ENCODE measurements at regions not wholly inside any gene's neighbourhood (a gene's known extent, or its start where the extent isn't known, plus 50 kb on each side); places are given as distances from the start of the nearest gene placed in this dataset.

DNA sequence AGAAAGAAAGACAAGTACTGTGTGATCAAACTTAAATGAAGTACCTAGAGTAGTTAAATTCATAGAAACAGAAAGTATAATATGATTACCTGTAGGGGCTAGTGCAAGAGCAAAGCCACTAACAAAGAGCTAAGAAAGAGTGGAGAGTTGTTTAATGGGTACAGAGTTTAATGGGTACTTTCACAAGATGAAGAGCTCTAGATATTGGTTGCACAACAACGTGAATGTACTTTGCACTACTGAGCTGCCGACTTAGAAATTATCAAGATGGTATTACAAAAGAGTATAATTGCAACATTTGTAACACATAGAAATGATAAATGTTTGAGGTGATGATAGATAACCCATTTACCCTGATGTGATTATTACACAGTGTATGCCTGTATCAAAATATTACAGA is 140.3 kb upstream of the GPC6 start:
- no peak overlapping the region for H2AFZ ChIP-seq (ENCODE audit: low read length)
- no peaks in the 10 kb centered on the region for H4K20me1 ChIP-seq (ENCODE audit: insufficient read depth, low read length)
- no peaks in the 10 kb centered on the region for H3K36me3 ChIP-seq (ENCODE audit: insufficient read depth, low read length)
- no peaks in the 10 kb centered on the region for H3K79me2 ChIP-seq (ENCODE audit: insufficient read depth, low read length)
- no peaks in the 10 kb centered on the region for H3K27me3 ChIP-seq (ENCODE audit: insufficient read depth, low read length)
- no peak for DNase-seq (ENCODE audit: insufficient read length, low spot score, missing footprints)
- H3K27ac ChIP-seq (ENCODE audit: low read depth, low read length) = no peak overlapping the region
- no peak overlapping the region for H3K4me2 ChIP-seq (ENCODE audit: insufficient read depth, low read length)
- H3K9me3 ChIP-seq (ENCODE audit: low read depth, low read length) = no peaks in the 10 kb centered on the region
- no peak overlapping the region for H3K4me3 ChIP-seq (ENCODE audit: insufficient read depth, low read length)
- no peak for TF ChIP-seq CTCF (IDR thresholded peaks at IDR 0.05; ENCODE audit: extremely low read depth, low read depth, low read length)
- no peaks in the 10 kb centered on the region for H3K4me1 ChIP-seq (ENCODE audit: insufficient read depth, low read length)

DNA sequence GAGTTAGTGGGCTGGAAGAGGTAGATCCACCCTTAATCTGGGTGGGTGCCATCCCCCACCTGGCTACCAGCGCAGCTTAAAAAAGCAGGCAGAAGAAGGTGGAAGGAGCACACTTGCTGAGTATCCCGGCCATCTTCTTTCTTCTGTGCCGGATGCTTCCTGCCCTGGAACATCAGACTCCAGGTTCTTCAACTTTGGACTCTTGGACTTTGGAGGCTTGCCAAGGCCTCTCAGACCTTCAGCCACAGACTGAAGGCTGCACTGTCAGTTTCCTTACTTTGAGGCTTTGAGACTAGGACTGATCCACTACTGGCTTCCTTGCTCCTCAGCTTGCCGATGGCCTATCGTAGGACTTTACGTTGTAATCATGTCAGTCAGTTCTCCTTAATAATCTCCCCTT is 127.6 kb upstream of the GPC6 start:
- no peaks in the 10 kb centered on the region for H3K9me3 ChIP-seq (ENCODE audit: low read depth, low read length)
- H2AFZ ChIP-seq (ENCODE audit: low read length) = no peak overlapping the region
- no peaks in the 10 kb centered on the region for H4K20me1 ChIP-seq (ENCODE audit: insufficient read depth, low read length)
- no peaks in the 10 kb centered on the region for H3K4me1 ChIP-seq (ENCODE audit: insufficient read depth, low read length)
- DNase-seq (ENCODE audit: insufficient read length, low spot score, missing footprints) = no peak
- no peak for TF ChIP-seq CTCF (IDR thresholded peaks at IDR 0.05; ENCODE audit: extremely low read depth, low read depth, low read length)
- no peaks in the 10 kb centered on the region for H3K27me3 ChIP-seq (ENCODE audit: insufficient read depth, low read length)
- H3K4me2 ChIP-seq (ENCODE audit: insufficient read depth, low read length) = no peak overlapping the region
- H3K4me3 ChIP-seq (ENCODE audit: insufficient read depth, low read length) = no peak overlapping the region
- no peaks in the 10 kb centered on the region for H3K36me3 ChIP-seq (ENCODE audit: insufficient read depth, low read length)
- H3K79me2 ChIP-seq (ENCODE audit: insufficient read depth, low read length) = no peaks in the 10 kb centered on the region
- no peak overlapping the region for H3K27ac ChIP-seq (ENCODE audit: low read depth, low read length)

- Histone ChIP-seq H4K20me1 (ENCODE audit: insufficient read depth, low read length) (no peaks in the 10 kb centered on the region), H3K27me3 (ENCODE audit: insufficient read depth, low read length) (no peaks in the 10 kb centered on the region), H3K9me3 (ENCODE audit: low read depth, low read length) (no peaks in the 10 kb centered on the region), H3K4me1 (ENCODE audit: insufficient read depth, low read length) (no peaks in the 10 kb centered on the region), H3K4me2 (ENCODE audit: insufficient read depth, low read length) (no peak overlapping the region), H3K36me3 (ENCODE audit: insufficient read depth, low read length) (no peaks in the 10 kb centered on the region), H2AFZ (ENCODE audit: low read length) (no peak overlapping the region), H3K4me3 (ENCODE audit: insufficient read depth, low read length) (no peak overlapping the region), H3K27ac (ENCODE audit: low read depth, low read length) (no peak overlapping the region), H3K79me2 (ENCODE audit: insufficient read depth, low read length) (no peaks in the 10 kb centered on the region)
- DNase-seq (ENCODE audit: insufficient read length, low spot score, missing footprints) = no peak
- TF ChIP-seq CTCF (IDR thresholded peaks at IDR 0.05; ENCODE audit: extremely low read depth, low read depth, low read length) = no peak
Measured at GRCh38 chr13:93101226-93101734, 125.3 kb upstream of the GPC6 start.

DNA sequence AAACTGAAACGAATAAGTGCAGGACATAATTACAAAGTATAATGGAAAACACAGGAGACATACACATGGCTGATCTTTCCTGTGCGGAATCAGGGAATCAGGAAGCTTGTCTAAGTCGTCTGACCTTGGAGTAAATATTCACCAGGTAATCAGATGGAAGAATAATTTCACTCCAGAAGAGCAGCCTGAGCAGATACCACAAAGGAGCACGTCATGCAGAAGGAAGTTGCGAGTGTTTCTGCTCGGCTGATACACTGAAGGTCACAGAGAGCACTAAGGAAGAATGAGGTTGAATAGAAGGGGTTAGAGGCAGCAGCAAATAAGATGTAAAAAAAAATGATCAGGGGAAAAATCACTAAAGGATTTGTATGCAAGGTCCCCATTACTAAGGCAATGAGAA is 122.3 kb upstream of the GPC6 start:
- Histone ChIP-seq H3K9me3 (ENCODE audit: low read depth, low read length) (no peaks in the 10 kb centered on the region), H2AFZ (ENCODE audit: low read length) (no peak overlapping the region), H3K27me3 (ENCODE audit: insufficient read depth, low read length) (no peaks in the 10 kb centered on the region), H3K36me3 (ENCODE audit: insufficient read depth, low read length) (no peaks in the 10 kb centered on the region), H3K4me2 (ENCODE audit: insufficient read depth, low read length) (no peak overlapping the region), H3K4me3 (ENCODE audit: insufficient read depth, low read length) (no peak overlapping the region), H3K27ac (ENCODE audit: low read depth, low read length) (no peak overlapping the region), H4K20me1 (ENCODE audit: insufficient read depth, low read length) (no peaks in the 10 kb centered on the region), H3K79me2 (ENCODE audit: insufficient read depth, low read length) (no peaks in the 10 kb centered on the region), H3K4me1 (ENCODE audit: insufficient read depth, low read length) (no peaks in the 10 kb centered on the region)
- TF ChIP-seq CTCF (IDR thresholded peaks at IDR 0.05; ENCODE audit: extremely low read depth, low read depth, low read length) = no peak
- no peak for DNase-seq (ENCODE audit: insufficient read length, low spot score, missing footprints)

Data from osteoblast (primary cell).